Neural progenitor cell (in vitro differentiated cells): ENCODE measurements at regions not wholly inside any gene's neighbourhood (a gene's known extent, or its start where the extent isn't known, plus 50 kb on each side); places are given as distances from the start of the nearest gene placed in this dataset.
"Not testable (repeated sequence)": the region's sequence is repeated elsewhere in the genome, so short reads cannot be mapped to it uniquely, and the experiment has no call there.

Experiments
- EZH2 ChIP-seq: fragments of 200-600 bp; sonication (generic); IDR thresholded peaks from 2 replicates; pipeline ENCODE4 v1.6.1; 2017; ENCODE audit warnings: antibody characterized with exemption, mild to moderate bottlenecking, moderate library complexity
- EZH2phosphoT487 ChIP-seq: fragments of 200-600 bp; sonication (generic); IDR thresholded peaks from 2 replicates; pipeline ENCODE4 v1.6.1; 2017; ENCODE audit warnings: antibody characterized with exemption
- TF ChIP-seq, protein P1 (sequence below): fragments of 200-600 bp; sonication (generic); IDR thresholded peaks from 2 replicates; pipeline ENCODE4 v1.5.1; 2017; ENCODE audit warnings: antibody characterized with exemption, mild to moderate bottlenecking

DNA sequence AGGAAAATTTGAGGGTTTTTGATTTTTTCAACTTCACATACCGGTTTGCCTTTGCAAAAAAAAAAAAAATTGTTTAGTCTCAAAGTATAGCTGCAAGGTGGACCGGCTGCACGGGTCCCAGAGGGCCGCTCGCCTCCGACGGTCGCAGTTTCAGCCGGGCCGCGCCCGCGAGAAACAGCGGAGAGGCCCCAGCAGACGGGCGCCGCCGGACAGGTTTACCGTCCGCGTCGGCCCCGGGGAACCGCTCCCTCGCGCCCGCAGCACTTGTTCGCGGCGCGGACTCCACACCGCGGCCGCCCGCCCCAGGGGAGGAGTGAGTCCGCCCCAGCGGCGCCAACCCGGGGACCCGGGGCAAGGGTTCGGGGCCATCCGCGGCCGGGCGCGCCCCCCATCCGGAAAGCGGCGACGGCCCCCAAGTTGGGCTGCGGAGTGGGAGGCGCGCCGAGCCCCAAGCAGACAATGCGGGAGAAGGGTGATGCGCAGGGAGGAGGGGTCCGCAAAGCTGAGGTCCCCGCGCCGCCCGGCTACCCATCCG, 146.5 kb upstream of the AKAP13 start:
- not testable (repeated sequence) for TF ChIP-seq EZH2phosphoT487, EZH2
- TF ChIP-seq, protein P1, sequence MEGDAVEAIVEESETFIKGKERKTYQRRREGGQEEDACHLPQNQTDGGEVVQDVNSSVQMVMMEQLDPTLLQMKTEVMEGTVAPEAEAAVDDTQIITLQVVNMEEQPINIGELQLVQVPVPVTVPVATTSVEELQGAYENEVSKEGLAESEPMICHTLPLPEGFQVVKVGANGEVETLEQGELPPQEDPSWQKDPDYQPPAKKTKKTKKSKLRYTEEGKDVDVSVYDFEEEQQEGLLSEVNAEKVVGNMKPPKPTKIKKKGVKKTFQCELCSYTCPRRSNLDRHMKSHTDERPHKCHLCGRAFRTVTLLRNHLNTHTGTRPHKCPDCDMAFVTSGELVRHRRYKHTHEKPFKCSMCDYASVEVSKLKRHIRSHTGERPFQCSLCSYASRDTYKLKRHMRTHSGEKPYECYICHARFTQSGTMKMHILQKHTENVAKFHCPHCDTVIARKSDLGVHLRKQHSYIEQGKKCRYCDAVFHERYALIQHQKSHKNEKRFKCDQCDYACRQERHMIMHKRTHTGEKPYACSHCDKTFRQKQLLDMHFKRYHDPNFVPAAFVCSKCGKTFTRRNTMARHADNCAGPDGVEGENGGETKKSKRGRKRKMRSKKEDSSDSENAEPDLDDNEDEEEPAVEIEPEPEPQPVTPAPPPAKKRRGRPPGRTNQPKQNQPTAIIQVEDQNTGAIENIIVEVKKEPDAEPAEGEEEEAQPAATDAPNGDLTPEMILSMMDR: not testable (repeated sequence)
